DOHH2 (cell line): ENCODE measurements at regions not wholly inside any gene's neighbourhood (a gene's known extent, or its start where the extent isn't known, plus 50 kb on each side); places are given as distances from the start of the nearest gene placed in this dataset.

Source experiments
- CTCF ChIP-seq: fragments of 200-600 bp; sonication (generic); IDR thresholded peaks from one replicate; pipeline ENCODE4 v1.5.1; 2014; ENCODE audit warnings: antibody characterized with exemption, mild to moderate bottlenecking, low read depth, low read length; ENCODE audit not compliant: poor library complexity, severe bottlenecking
- EZH2phosphoT487 ChIP-seq: fragments of 200-600 bp; sonication (generic); IDR thresholded peaks from 2 replicates; pipeline ENCODE4 v1.6.1; 2017; ENCODE audit warnings: borderline replicate concordance, mild to moderate bottlenecking, antibody characterized with exemption, low read length, moderate library complexity, mixed read lengths

GRCh38 chr9:32855752-32856151 lies 72.4 kb downstream of the TMEM215 start:
- no peak for TF ChIP-seq CTCF
- no peak for TF ChIP-seq EZH2phosphoT487
